SK-N-SH (cell line): ENCODE measurements at regions not wholly inside any gene's neighbourhood (a gene's known extent, or its start where the extent isn't known, plus 50 kb on each side); places are given as distances from the start of the nearest gene placed in this dataset.

ENCODE experiments used
- CTCF ChIA-PET: fragments of 300-600, 350-600 bp; formaldehyde crosslinking; extraction: SDS; loops from one replicate; lab custom pipeline; 2021; lab: Yijun Ruan, JAX
- POLR2A ChIA-PET: fragments of 350-600 bp; sonication (Branson Sonifier 250); formaldehyde crosslinking; extraction: SDS; loops from one replicate; lab custom pipeline; 2020; ENCODE audit warnings: antibody characterized with exemption, inconsistent platforms; lab: Yijun Ruan, JAX
- DNase-seq: peaks from one replicate; pipeline ENCODE4 v3.0.0; 2012
- H2AFZ ChIP-seq: fragments of 200-600 bp; sonication (generic); 2 replicates; pipeline ENCODE4 v1.8.1; 2016; ENCODE audit warnings: antibody characterized with exemption, mild to moderate bottlenecking, low read depth
- H3F3A ChIP-seq: fragments of 200-600 bp; sonication (generic); replicated peaks from 2 replicates; pipeline ENCODE3; 2016; ENCODE audit warnings: antibody characterized with exemption, mild to moderate bottlenecking; ENCODE audit not compliant: insufficient read depth
- H3K27ac ChIP-seq, 2 experiments: fragments of 200-500 bp in 1 of 2; fragments of 200-600 bp in 1 of 2; sonication (Bioruptor generic) in 1 of 2; sonication (generic), shearing (Covaris generic) in 1 of 2; 2 replicates each; pipeline versions ENCODE4 v1.5.1 to v1.6.1; 2014 to 2016; ENCODE audit warnings: low read depth in 2 of 2, inconsistent platforms in 1 of 2, low read length in 1 of 2, mild to moderate bottlenecking in 1 of 2, mixed read lengths in 1 of 2
- H3K27me3 ChIP-seq: fragments of 200-600 bp; sonication (generic), shearing (Covaris generic); 2 replicates; pipeline ENCODE4 v1.6.1; 2016; ENCODE audit warnings: mixed run types; ENCODE audit not compliant: insufficient read depth
- H3K36me3 ChIP-seq, 2 experiments: fragments of 200-500 bp in 1 of 2; fragments of 200-600 bp in 1 of 2; sonication (Bioruptor generic) in 1 of 2; sonication (generic) in 1 of 2; replicated peaks in 1 of 2; 2 replicates each; pipeline versions ENCODE3 to v1.5.1; 2014 to 2016; ENCODE audit warnings: low read length in 1 of 2, mild to moderate bottlenecking in 1 of 2; ENCODE audit not compliant: insufficient read depth in 2 of 2, control insufficient read depth in 1 of 2
- H3K4me1 ChIP-seq, 2 experiments: fragments of 200-500 bp in 1 of 2; fragments of 200-600 bp in 1 of 2; sonication (Bioruptor generic) in 1 of 2; sonication (generic), shearing (Covaris generic) in 1 of 2; 2 replicates each; pipeline versions ENCODE4 v1.5.1 to v1.6.1; 2014 to 2016; ENCODE audit warnings: low read depth in 1 of 2, low read length in 1 of 2, mixed run types in 1 of 2; ENCODE audit not compliant: insufficient read depth in 2 of 2, control insufficient read depth in 1 of 2
- H3K4me2 ChIP-seq: fragments of 200-600 bp; sonication (generic), shearing (Covaris generic); 2 replicates; pipeline ENCODE4 v1.6.1; 2017; ENCODE audit warnings: mixed run types
- H3K4me3 ChIP-seq, 2 experiments: fragments of 200-500 bp in 1 of 2; fragments of 200-600 bp in 1 of 2; sonication (Bioruptor generic) in 1 of 2; sonication (generic), shearing (Covaris generic) in 1 of 2; 2 replicates each; pipeline versions ENCODE4 v1.5.1 to v1.8.1; 2014 to 2016; ENCODE audit warnings: low read depth in 2 of 2, inconsistent platforms in 1 of 2, low read length in 1 of 2, mild to moderate bottlenecking in 1 of 2, mixed read lengths in 1 of 2, moderate library complexity in 1 of 2
- H3K79me2 ChIP-seq: fragments of 200-600 bp; sonication (generic); 2 replicates; pipeline ENCODE4 v1.8.1; 2017; ENCODE audit warnings: mild to moderate bottlenecking; ENCODE audit not compliant: insufficient read depth
- H3K9ac ChIP-seq: fragments of 200-600 bp; sonication (generic); 2 replicates; pipeline ENCODE4 v1.6.1; 2017; ENCODE audit warnings: mixed run types
- H3K9me2 ChIP-seq: fragments of 200-600 bp; sonication (generic); 2 replicates; pipeline ENCODE4 v1.6.1; 2017; ENCODE audit warnings: mixed run types
- H3K9me3 ChIP-seq: fragments of 200-600 bp; sonication (generic); 2 replicates; pipeline ENCODE4 v1.6.1; 2017; ENCODE audit warnings: mixed run types, mild to moderate bottlenecking, moderate library complexity
- H4K20me1 ChIP-seq: fragments of 200-600 bp; sonication (generic); 2 replicates; pipeline ENCODE4 v1.6.1; 2017; ENCODE audit warnings: mild to moderate bottlenecking, mixed run types; ENCODE audit not compliant: insufficient read depth
- CHD2 ChIP-seq: fragments of 150-350 bp; IDR thresholded peaks from 2 replicates; pipeline ENCODE4 v1.6.1; 2018; ENCODE audit warnings: low read length; ENCODE audit not compliant: partially characterized antibody
- EP300 ChIP-seq, 2 experiments: IDR thresholded peaks; 2 replicates each; pipeline versions ENCODE4 v1.4.0 to v1.6.1; 2012; ENCODE audit warnings: borderline replicate concordance in 1 of 2, low read depth in 1 of 2, low read length in 1 of 2
- EZH2phosphoT487 ChIP-seq: fragments of 200-600 bp; sonication (generic); IDR thresholded peaks from 2 replicates; pipeline ENCODE4 v1.6.1; 2017; ENCODE audit warnings: low read depth, mixed run types, mild to moderate bottlenecking, antibody characterized with exemption, moderate library complexity, borderline replicate concordance
- FOXM1 ChIP-seq: IDR thresholded peaks from 2 replicates; pipeline ENCODE4 v1.4.0; 2012; ENCODE audit warnings: low read depth, mild to moderate bottlenecking
- GATA2 ChIP-seq: sonication (generic); formaldehyde crosslinking; IDR thresholded peaks from 2 replicates; pipeline ENCODE4 v1.5.0; 2020; ENCODE audit warnings: mild to moderate bottlenecking, missing genetic modification reagents
- IRF3 ChIP-seq: fragments of 150-350 bp; IDR thresholded peaks from 2 replicates; pipeline ENCODE4 v1.6.1; 2016; ENCODE audit warnings: mild to moderate bottlenecking, low read depth, low read length
- NFIC ChIP-seq: IDR thresholded peaks from 2 replicates; pipeline ENCODE4 v1.4.0; 2012; ENCODE audit warnings: borderline replicate concordance
- NRF1 ChIP-seq: IDR thresholded peaks from 2 replicates; pipeline ENCODE4 v1.6.1; 2012; ENCODE audit warnings: low read depth, mild to moderate bottlenecking, low read length
- POLR2AphosphoS5 ChIP-seq: IDR thresholded peaks from 2 replicates; pipeline ENCODE4 v1.6.1; 2012; ENCODE audit warnings: low read depth, low read length
- RAD21 ChIP-seq: IDR thresholded peaks from 2 replicates; pipeline ENCODE4 v1.6.1; 2012; ENCODE audit warnings: mild to moderate bottlenecking, low read length
- RCOR1 ChIP-seq: fragments of 150-350 bp; IDR thresholded peaks from 2 replicates; pipeline ENCODE4 v1.6.1; 2017; ENCODE audit warnings: antibody characterized with exemption, low read length
- RFX5 ChIP-seq: IDR thresholded peaks from 2 replicates; pipeline ENCODE4 v1.6.1; 2012; ENCODE audit warnings: mild to moderate bottlenecking, improper control_type of control experiment, low read length
- SMC3 ChIP-seq: IDR thresholded peaks from 2 replicates; pipeline ENCODE4 v1.6.1; 2012; ENCODE audit warnings: low read depth, low read length, improper control_type of control experiment
- TCF12 ChIP-seq: IDR thresholded peaks from 2 replicates; pipeline ENCODE4 v1.4.0; 2012
- YY1 ChIP-seq: IDR thresholded peaks from 2 replicates; pipeline ENCODE4 v1.4.0; 2012; ENCODE audit warnings: low read depth, mild to moderate bottlenecking
- WGBS: methylation state at CpG from one replicate; pipeline ENCODE4 v1.1.6; 2017; ENCODE audit warnings: low lambda C conversion rate; 5-methylcytosine and 5-hydroxymethylcytosine counted together
- TF ChIP-seq, protein P1 (sequence below): IDR thresholded peaks from 2 replicates; pipeline ENCODE4 v1.6.1; 2012; ENCODE audit warnings: mild to moderate bottlenecking, low read depth, low read length, moderate library complexity

- no peak overlapping the region for H2AFZ ChIP-seq
- H3K79me2 ChIP-seq = no peaks in the 10 kb centered on the region
- H3K4me1 ChIP-seq = peaks cover 0 to 12% of the 10 kb centered on the region in 2 experiments; a peak in 1 of 4 replicates
- H4K20me1 ChIP-seq = no peaks in the 10 kb centered on the region
- H3F3A ChIP-seq = no peaks in the 10 kb centered on the region
- no peaks in the 10 kb centered on the region for H3K36me3 ChIP-seq
- no peak for TF ChIP-seq TCF12
- no peak for TF ChIP-seq SMC3
- TF ChIP-seq CHD2 = no peak
- no peak for TF ChIP-seq NFIC
- no peak for TF ChIP-seq YY1
- TF ChIP-seq, protein P1, sequence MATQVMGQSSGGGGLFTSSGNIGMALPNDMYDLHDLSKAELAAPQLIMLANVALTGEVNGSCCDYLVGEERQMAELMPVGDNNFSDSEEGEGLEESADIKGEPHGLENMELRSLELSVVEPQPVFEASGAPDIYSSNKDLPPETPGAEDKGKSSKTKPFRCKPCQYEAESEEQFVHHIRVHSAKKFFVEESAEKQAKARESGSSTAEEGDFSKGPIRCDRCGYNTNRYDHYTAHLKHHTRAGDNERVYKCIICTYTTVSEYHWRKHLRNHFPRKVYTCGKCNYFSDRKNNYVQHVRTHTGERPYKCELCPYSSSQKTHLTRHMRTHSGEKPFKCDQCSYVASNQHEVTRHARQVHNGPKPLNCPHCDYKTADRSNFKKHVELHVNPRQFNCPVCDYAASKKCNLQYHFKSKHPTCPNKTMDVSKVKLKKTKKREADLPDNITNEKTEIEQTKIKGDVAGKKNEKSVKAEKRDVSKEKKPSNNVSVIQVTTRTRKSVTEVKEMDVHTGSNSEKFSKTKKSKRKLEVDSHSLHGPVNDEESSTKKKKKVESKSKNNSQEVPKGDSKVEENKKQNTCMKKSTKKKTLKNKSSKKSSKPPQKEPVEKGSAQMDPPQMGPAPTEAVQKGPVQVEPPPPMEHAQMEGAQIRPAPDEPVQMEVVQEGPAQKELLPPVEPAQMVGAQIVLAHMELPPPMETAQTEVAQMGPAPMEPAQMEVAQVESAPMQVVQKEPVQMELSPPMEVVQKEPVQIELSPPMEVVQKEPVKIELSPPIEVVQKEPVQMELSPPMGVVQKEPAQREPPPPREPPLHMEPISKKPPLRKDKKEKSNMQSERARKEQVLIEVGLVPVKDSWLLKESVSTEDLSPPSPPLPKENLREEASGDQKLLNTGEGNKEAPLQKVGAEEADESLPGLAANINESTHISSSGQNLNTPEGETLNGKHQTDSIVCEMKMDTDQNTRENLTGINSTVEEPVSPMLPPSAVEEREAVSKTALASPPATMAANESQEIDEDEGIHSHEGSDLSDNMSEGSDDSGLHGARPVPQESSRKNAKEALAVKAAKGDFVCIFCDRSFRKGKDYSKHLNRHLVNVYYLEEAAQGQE = no peak
- TF ChIP-seq RCOR1 = no peak
- no peak for TF ChIP-seq EP300 (IDR thresholded peaks at IDR 0.05; ENCODE audit: borderline replicate concordance in 1 of 2, low read depth in 1 of 2, low read length in 1 of 2)
- TF ChIP-seq FOXM1 = no peak
- TF ChIP-seq NRF1 = no peak
- no peak for TF ChIP-seq RAD21
- TF ChIP-seq GATA2 (CRISPR knock-in tag) = no peak
- TF ChIP-seq EZH2phosphoT487 = no peak
- TF ChIP-seq IRF3 = no peak
- TF ChIP-seq RFX5 = no peak
- TF ChIP-seq POLR2AphosphoS5 = no peak
- H3K9me3 ChIP-seq = no peaks in the 10 kb centered on the region
- DNase-seq = no peak
- no peaks in the 10 kb centered on the region for H3K9me2 ChIP-seq
- ChIA-PET POLR2A (no interaction called here), CTCF (interaction anchor here (0.9 to 2.8 kb wide), 6 partner anchors 8 to 55 kb away, joined by 3 to 20 read pairs (median 4); no protein-coding TSS in a partner anchor)
- H3K4me3 ChIP-seq = no peak overlapping the region
- 65% methylated on average over 8 of the region's 8 CpGs for WGBS
- no peaks in the 10 kb centered on the region for H3K27me3 ChIP-seq
- no peak overlapping the region for H3K9ac ChIP-seq
- H3K27ac ChIP-seq = no peak overlapping the region
- H3K4me2 ChIP-seq = no peak overlapping the region
These were observed 56.9 kb upstream of the RBFOX3 start for GRCh38 chr17:79667746-79668145.
